ENCODE measurements at regions not wholly inside any gene's neighbourhood (a gene's known extent, or its start where the extent isn't known, plus 50 kb on each side); places are given as distances from the start of the nearest gene placed in this dataset.

DNA sequence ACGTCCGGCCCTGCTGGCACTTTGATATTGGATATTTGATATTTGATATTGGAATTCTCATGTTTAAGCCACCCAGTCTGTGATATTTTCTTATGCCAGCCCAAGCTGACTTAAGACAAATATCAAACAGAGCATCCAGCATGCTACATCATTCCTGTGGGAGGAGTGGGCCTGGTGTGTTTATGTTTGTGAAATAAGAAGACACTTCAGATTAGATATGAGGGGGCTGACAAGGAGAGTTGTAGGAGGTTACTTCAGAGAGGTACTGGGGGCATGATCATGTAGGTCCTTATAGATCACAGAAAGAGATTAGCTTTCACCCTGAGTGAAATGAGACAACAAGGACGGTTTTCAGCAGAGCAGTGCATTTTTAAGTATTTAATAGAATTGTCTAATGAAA, 382.9 kb downstream of the SEMA3D start:
- ATAC-seq: no peak
- intact Hi-C loops (cut with micrococcal nuclease): no loop called here
- no TSS peak for BruUV-seq (replicated peaks)

DNA sequence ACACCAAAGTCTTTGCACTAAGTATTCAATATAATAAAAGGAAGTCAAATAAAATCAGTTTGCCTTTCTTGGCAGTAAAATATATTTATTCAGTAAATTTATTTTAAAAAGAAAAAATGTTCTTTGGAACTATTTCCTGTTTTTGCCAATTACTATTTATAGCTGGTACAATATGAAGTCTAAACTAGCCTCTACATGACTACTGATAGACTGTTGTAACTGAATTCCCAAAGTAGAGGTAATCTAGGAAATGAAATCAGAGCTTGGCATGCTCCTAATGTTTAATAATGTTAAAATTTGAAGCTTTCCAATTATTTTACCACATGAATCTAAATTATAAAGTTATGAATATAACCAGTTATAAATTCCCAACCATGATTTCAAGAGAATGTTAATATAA, 385.5 kb downstream of the SEMA3D start:
- no peak for DNase-seq
- H3F3A ChIP-seq (ENCODE audit: low read length, unreplicated experiment): no peaks in the 10 kb centered on the region
- no peak overlapping the region for H3K4me3 ChIP-seq (ENCODE audit: low read length)

More for the DNA sequence above, 382.9 kb downstream of the SEMA3D start:
- H3K9me3 ChIP-seq (ENCODE audit: low read length): no peaks in the 10 kb centered on the region
- H3F3A ChIP-seq (ENCODE audit: low read length, unreplicated experiment): no peaks in the 10 kb centered on the region
- no peak for DNase-seq
- no peak overlapping the region for H3K27ac ChIP-seq (ENCODE audit: low read length)
- no peaks in the 10 kb centered on the region for H3K27me3 ChIP-seq (ENCODE audit: low read length)
- TF ChIP-seq EZH2phosphoT487 (IDR thresholded peaks at IDR 0.05; ENCODE audit: borderline replicate concordance, low read length) (no peak), EZH2 (IDR thresholded peaks at IDR 0.05; ENCODE audit: low read length, unreplicated experiment) (no peak)
- TF ChIP-seq, protein P1, sequence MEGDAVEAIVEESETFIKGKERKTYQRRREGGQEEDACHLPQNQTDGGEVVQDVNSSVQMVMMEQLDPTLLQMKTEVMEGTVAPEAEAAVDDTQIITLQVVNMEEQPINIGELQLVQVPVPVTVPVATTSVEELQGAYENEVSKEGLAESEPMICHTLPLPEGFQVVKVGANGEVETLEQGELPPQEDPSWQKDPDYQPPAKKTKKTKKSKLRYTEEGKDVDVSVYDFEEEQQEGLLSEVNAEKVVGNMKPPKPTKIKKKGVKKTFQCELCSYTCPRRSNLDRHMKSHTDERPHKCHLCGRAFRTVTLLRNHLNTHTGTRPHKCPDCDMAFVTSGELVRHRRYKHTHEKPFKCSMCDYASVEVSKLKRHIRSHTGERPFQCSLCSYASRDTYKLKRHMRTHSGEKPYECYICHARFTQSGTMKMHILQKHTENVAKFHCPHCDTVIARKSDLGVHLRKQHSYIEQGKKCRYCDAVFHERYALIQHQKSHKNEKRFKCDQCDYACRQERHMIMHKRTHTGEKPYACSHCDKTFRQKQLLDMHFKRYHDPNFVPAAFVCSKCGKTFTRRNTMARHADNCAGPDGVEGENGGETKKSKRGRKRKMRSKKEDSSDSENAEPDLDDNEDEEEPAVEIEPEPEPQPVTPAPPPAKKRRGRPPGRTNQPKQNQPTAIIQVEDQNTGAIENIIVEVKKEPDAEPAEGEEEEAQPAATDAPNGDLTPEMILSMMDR (conservative IDR thresholded peaks at IDR 0.05; ENCODE audit: low read depth, low read length): no peak
- no peak overlapping the region for H3K4me2 ChIP-seq (ENCODE audit: low read length)
- H2AFZ ChIP-seq (ENCODE audit: low read length): no peak overlapping the region
- H3K4me1 ChIP-seq (ENCODE audit: insufficient read depth, low read length): no peaks in the 10 kb centered on the region
- CTCF ChIA-PET: no interaction called here
- H3K9ac ChIP-seq (ENCODE audit: low read length): no peak overlapping the region
- no peaks in the 10 kb centered on the region for H3K79me2 ChIP-seq (ENCODE audit: low read length)
- H3K36me3 ChIP-seq (ENCODE audit: low read depth, low read length): no peaks in the 10 kb centered on the region
- H4K20me1 ChIP-seq (ENCODE audit: low read length): no peaks in the 10 kb centered on the region
- no peaks in the 10 kb centered on the region for H3K9me2 ChIP-seq (replicated peaks; ENCODE audit: low read length)
- no peak overlapping the region for H3K4me3 ChIP-seq (ENCODE audit: low read length)
- POLR2A ChIA-PET (ENCODE audit: unreplicated experiment): no interaction called here

DNA sequence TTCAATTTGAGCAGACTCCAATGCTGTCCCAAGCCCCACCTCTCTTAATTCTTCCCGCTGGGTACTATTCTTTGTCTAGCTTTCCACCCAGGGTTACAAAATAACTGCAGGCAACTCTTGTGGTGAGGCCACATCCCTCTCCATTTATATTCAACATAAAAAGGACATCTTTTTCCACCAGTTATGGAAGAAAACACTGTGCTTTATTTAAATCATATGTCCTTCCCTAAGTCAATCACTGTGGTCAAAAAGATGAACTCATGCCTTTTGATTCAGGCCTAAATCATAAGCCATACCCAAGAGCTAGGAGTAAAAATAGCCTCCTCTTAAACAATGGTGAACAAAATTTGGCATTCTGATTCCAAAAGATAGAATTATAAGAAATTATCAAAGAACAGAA, 386.0 kb downstream of the SEMA3D start:
- Histone ChIP-seq H3K4me1 (ENCODE audit: insufficient read depth, low read length) (no peaks in the 10 kb centered on the region), H2AFZ (ENCODE audit: low read length) (no peak overlapping the region), H3K9me2 (replicated peaks; ENCODE audit: low read length) (no peaks in the 10 kb centered on the region), H3K9me3 (ENCODE audit: low read length) (no peaks in the 10 kb centered on the region), H3K27ac (ENCODE audit: low read length) (no peak overlapping the region), H3K27me3 (ENCODE audit: low read length) (no peaks in the 10 kb centered on the region), H3K36me3 (ENCODE audit: low read depth, low read length) (no peaks in the 10 kb centered on the region), H3K4me3 (ENCODE audit: low read length) (no peak overlapping the region), H3K79me2 (ENCODE audit: low read length) (no peaks in the 10 kb centered on the region), H3K9ac (ENCODE audit: low read length) (no peak overlapping the region), H3K4me2 (ENCODE audit: low read length) (no peak overlapping the region), H3F3A (ENCODE audit: low read length, unreplicated experiment) (no peaks in the 10 kb centered on the region), H4K20me1 (ENCODE audit: low read length) (no peaks in the 10 kb centered on the region)
- CTCF ChIA-PET: interaction anchor here (0.6 kb wide), 1 partner anchor 1705 kb away, joined by 3 read pairs; no protein-coding TSS in a partner anchor
- no peak for DNase-seq
- intact Hi-C loops (cut with micrococcal nuclease): no loop called here
- POLR2A ChIA-PET (ENCODE audit: unreplicated experiment): no interaction called here
- no peak for ATAC-seq
- TF ChIP-seq, protein P1 (conservative IDR thresholded peaks at IDR 0.05; ENCODE audit: low read depth, low read length): no peak
- TF ChIP-seq EZH2 (IDR thresholded peaks at IDR 0.05; ENCODE audit: low read length, unreplicated experiment) (no peak), EZH2phosphoT487 (IDR thresholded peaks at IDR 0.05; ENCODE audit: borderline replicate concordance, low read length) (no peak)
- BruUV-seq (replicated peaks): no TSS peak

More for the DNA sequence above, 385.5 kb downstream of the SEMA3D start:
- no peak for TF ChIP-seq EZH2 (IDR thresholded peaks at IDR 0.05; ENCODE audit: low read length, unreplicated experiment)
- TF ChIP-seq, protein P1 (conservative IDR thresholded peaks at IDR 0.05; ENCODE audit: low read depth, low read length): no peak
- Histone ChIP-seq H3K27me3 (ENCODE audit: low read length) (no peaks in the 10 kb centered on the region), H3K36me3 (ENCODE audit: low read depth, low read length) (no peaks in the 10 kb centered on the region), H3K4me2 (ENCODE audit: low read length) (no peak overlapping the region), H3K9ac (ENCODE audit: low read length) (no peak overlapping the region), H3K79me2 (ENCODE audit: low read length) (no peaks in the 10 kb centered on the region), H3K4me1 (ENCODE audit: insufficient read depth, low read length) (no peaks in the 10 kb centered on the region), H3K9me2 (replicated peaks; ENCODE audit: low read length) (no peaks in the 10 kb centered on the region), H3K9me3 (ENCODE audit: low read length) (no peaks in the 10 kb centered on the region), H3K27ac (ENCODE audit: low read length) (no peak overlapping the region), H2AFZ (ENCODE audit: low read length) (no peak overlapping the region), H4K20me1 (ENCODE audit: low read length) (no peaks in the 10 kb centered on the region)
- ATAC-seq: peak; percentile 49
- POLR2A ChIA-PET (ENCODE audit: unreplicated experiment): no interaction called here
- CTCF ChIA-PET: no interaction called here
- intact Hi-C loops (cut with micrococcal nuclease): no loop called here
- no TSS peak for BruUV-seq (replicated peaks)

All from PC-3 (cell line).